HepG2 (cell line): ENCODE measurements at regions not wholly inside any gene's neighbourhood (a gene's known extent, or its start where the extent isn't known, plus 50 kb on each side); places are given as distances from the start of the nearest gene placed in this dataset.

Experiments used
- RXRB ChIP-seq: IDR thresholded peaks from 2 replicates; pipeline ENCODE4 v1.6.1; 2016; ENCODE audit warnings: borderline replicate concordance, missing genetic modification reagents, missing compliant biosample characterization
- ZBTB1 ChIP-seq: sonication (generic); formaldehyde crosslinking; IDR thresholded peaks from 2 replicates; pipeline ENCODE4 v1.4.0; 2020; ENCODE audit warnings: missing genetic modification reagents, borderline replicate concordance
- ZNF180 ChIP-seq: sonication (generic); formaldehyde crosslinking; IDR thresholded peaks from 2 replicates; pipeline ENCODE4 v1.4.0; 2020; ENCODE audit warnings: low read depth, missing genetic modification reagents, borderline replicate concordance
- ZNF678 ChIP-seq: sonication (generic); formaldehyde crosslinking; IDR thresholded peaks from 2 replicates; pipeline ENCODE4 v1.4.0; 2020; ENCODE audit warnings: mild to moderate bottlenecking, missing genetic modification reagents
- TF ChIP-seq, protein P1 (sequence below): sonication (generic); formaldehyde crosslinking; IDR thresholded peaks from 2 replicates; pipeline ENCODE4 v1.4.0; 2020; ENCODE audit warnings: mild to moderate bottlenecking, missing genetic modification reagents
- TF ChIP-seq, protein P2 (sequence below), 2 experiments: fragments of 450-650 bp in 1 of 2; sonication (generic) in 1 of 2; formaldehyde crosslinking; IDR thresholded peaks; 2 replicates each; pipeline versions ENCODE4 v1.5.0 to v1.8.0; 2020 to 2022; ENCODE audit warnings: mild to moderate bottlenecking in 1 of 2, missing genetic modification reagents in 1 of 2

DNA sequence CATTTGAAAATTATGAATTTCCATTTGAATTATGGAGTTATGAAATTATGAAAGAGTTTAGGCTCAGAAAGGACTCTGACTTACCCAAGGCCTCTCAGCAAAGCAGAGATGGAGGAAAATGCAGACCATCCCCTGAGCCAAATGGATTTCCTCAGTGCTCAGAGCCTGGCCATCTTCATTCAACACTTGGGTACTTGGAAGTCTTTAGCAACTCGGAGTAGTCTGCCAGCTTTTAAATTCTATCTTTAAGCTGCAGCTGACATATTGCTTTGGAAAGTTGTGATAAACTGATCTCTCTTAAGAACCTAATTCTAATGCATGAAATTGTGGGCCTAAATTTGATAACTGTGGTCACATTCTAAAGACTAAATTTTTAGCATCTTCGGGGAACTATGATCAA, 315.4 kb downstream of the SAMD5 start (continued):
- TF ChIP-seq, protein P1, sequence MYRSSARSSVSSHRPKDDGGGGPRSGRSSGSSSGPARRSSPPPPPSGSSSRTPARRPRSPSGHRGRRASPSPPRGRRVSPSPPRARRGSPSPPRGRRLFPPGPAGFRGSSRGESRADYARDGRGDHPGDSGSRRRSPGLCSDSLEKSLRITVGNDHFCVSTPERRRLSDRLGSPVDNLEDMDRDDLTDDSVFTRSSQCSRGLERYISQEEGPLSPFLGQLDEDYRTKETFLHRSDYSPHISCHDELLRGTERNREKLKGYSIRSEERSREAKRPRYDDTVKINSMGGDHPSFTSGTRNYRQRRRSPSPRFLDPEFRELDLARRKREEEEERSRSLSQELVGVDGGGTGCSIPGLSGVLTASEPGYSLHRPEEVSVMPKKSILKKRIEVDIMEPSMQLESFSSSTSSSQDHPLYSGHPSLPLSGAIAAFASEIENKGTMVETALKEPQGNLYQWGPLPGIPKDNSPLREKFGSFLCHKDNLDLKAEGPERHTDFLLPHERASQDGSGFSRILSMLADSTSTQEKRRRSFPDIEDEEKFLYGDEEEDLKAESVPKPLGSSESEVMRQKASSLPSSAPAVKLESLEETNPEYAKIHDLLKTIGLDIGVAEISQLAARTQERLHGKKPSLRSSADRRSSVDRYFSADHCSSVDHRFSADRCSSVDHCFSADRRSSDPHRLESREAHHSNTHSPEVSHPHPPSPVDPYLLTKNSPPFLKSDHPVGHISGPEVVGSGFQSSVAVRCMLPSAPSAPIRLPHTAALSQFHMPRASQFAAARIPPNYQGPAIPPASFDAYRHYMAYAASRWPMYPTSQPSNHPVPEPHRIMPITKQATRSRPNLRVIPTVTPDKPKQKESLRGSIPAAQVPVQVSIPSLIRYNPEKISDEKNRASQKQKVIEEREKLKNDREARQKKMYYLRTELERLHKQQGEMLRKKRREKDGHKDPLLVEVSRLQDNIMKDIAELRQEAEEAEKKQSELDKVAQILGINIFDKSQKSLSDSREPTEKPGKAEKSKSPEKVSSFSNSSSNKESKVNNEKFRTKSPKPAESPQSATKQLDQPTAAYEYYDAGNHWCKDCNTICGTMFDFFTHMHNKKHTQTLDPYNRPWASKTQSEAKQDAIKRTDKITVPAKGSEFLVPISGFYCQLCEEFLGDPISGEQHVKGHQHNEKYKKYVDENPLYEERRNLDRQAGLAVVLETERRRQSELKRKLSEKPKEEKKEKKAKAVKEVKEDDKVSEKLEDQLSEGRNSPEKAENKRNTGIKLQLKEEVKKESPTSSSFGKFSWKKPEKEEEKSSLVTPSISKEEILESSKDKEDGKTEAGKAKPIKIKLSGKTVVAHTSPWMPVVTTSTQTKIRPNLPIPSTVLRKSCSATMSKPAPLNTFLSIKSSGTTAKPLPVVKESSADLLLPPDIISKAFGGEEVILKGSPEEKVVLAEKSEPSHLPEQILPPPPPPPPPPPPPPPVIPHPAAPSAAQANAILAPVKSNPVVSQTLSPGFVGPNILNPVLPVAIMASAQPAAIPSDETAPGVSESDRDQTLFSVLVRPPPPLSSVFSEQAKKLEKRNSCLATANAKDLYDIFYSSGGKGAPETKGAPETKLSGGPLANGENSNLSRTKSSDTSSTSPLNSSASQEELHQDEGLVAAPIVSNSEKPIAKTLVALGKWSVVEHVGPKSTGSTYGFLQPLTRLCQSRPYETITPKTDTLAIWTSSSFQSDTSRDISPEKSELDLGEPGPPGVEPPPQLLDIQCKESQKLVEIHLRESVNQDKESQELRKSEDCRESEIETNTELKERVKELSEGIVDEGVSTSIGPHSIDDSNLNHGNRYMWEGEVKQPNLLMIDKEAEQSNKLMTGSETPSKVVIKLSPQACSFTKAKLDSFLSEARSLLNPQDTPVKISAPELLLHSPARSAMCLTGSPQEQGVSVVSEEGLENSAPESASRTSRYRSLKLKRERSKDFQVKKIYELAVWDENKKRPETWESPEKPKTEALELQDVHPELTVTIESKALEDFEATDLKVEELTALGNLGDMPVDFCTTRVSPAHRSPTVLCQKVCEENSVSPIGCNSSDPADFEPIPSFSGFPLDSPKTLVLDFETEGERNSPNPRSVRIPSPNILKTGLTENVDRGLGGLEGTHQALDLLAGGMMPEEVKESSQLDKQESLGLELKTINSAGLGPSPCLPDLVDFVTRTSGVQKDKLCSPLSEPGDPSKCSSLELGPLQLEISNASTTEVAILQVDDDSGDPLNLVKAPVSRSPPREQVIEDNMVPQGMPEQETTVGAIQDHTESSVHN: no peak
- TF ChIP-seq ZBTB1: no peak
- no peak for TF ChIP-seq ZNF180 (CRISPR knock-in tag)
- TF ChIP-seq, protein P2, sequence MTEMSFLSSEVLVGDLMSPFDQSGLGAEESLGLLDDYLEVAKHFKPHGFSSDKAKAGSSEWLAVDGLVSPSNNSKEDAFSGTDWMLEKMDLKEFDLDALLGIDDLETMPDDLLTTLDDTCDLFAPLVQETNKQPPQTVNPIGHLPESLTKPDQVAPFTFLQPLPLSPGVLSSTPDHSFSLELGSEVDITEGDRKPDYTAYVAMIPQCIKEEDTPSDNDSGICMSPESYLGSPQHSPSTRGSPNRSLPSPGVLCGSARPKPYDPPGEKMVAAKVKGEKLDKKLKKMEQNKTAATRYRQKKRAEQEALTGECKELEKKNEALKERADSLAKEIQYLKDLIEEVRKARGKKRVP (CRISPR knock-in tag; IDR thresholded peaks at IDR 0.05): no peak
- no peak for TF ChIP-seq ZNF678 (CRISPR knock-in tag)
- TF ChIP-seq RXRB (CRISPR knock-in tag): no peak
